GM19328 (cell line): ENCODE measurements at regions not wholly inside any gene's neighbourhood (a gene's known extent, or its start where the extent isn't known, plus 50 kb on each side); places are given as distances from the start of the nearest gene placed in this dataset.
"Not testable (repeated sequence)": the region's sequence is repeated elsewhere in the genome, so short reads cannot be mapped to it uniquely, and the experiment has no call there.

Experiments
- ATAC-seq: cut with Tn5 transposase; IDR thresholded peaks from one replicate; pipeline ENCODE4 v1.9.1; 2021; ENCODE audit warnings: mild to moderate bottlenecking, moderate library complexity; ENCODE audit not compliant: unreplicated experiment

GRCh38 chr20:47962286-47962963, 177.1 kb upstream of the SULF2 start:
- no peak for ATAC-seq

GRCh38 chr20:47960769-47961541, 175.7 kb upstream of the SULF2 start:
- no peak for ATAC-seq

- ATAC-seq: no peak
Observed at GRCh38 chr20:47960277-47960676, 175.0 kb upstream of the SULF2 start.

- not testable (repeated sequence) for ATAC-seq
Observed at GRCh38 chr20:47957989-47958801, 172.9 kb upstream of the SULF2 start.

- no peak for ATAC-seq
Observed at GRCh38 chr20:47957135-47957534, 171.9 kb upstream of the SULF2 start.

- ATAC-seq: no peak
Observed at GRCh38 chr20:47956268-47956995, 171.2 kb upstream of the SULF2 start.

- ATAC-seq: no peak
Observed at GRCh38 chr20:47953471-47953870, 168.2 kb upstream of the SULF2 start.

- ATAC-seq: no peak
Observed at GRCh38 chr20:47952023-47952564, 166.8 kb upstream of the SULF2 start.

GRCh38 chr20:47951521-47951971, 166.3 kb upstream of the SULF2 start:
- ATAC-seq: no peak

GRCh38 chr20:47950913-47951283, 165.6 kb upstream of the SULF2 start:
- no peak for ATAC-seq

- no peak for ATAC-seq
Observed at GRCh38 chr20:47950124-47950912, 165.0 kb upstream of the SULF2 start.

- ATAC-seq: no peak
Observed at GRCh38 chr20:47949230-47949629, 163.9 kb upstream of the SULF2 start.

- ATAC-seq: no peak
Observed at GRCh38 chr20:47944682-47945081, 159.4 kb upstream of the SULF2 start.

GRCh38 chr20:47941869-47942268, 156.6 kb upstream of the SULF2 start:
- ATAC-seq: no peak

- ATAC-seq: no peak
Observed at GRCh38 chr20:47940101-47940813, 155.0 kb upstream of the SULF2 start.

- no peak for ATAC-seq
Observed at GRCh38 chr20:47936612-47937011, 151.3 kb upstream of the SULF2 start.

- no peak for ATAC-seq
Observed at GRCh38 chr20:47934761-47935160, 149.5 kb upstream of the SULF2 start.

- no peak for ATAC-seq
Observed at GRCh38 chr20:47931443-47931842, 146.2 kb upstream of the SULF2 start.

GRCh38 chr20:47931002-47931401, 145.7 kb upstream of the SULF2 start:
- ATAC-seq: no peak
